HepG2 (cell line): ENCODE measurements at regions not wholly inside any gene's neighbourhood (a gene's known extent, or its start where the extent isn't known, plus 50 kb on each side); places are given as distances from the start of the nearest gene placed in this dataset.

ENCODE experiments used
- ATAC-seq: fragments of 200-7000 bp; cut with Tn5 transposase; 3 replicates; pipeline ENCODE4 v1.9.1; 2020; ENCODE audit warnings: mild to moderate bottlenecking, moderate library complexity
- BruUV-seq: library from RNA; stranded (reverse); fragments of 400-500 nt; replicated peaks from 2 replicates; lab custom pipeline; 2021; lab: Mats Ljungman, UMichigan
- CTCF ChIA-PET: fragments of 300-600 bp; formaldehyde crosslinking; extraction: SDS; loops from one replicate; lab custom pipeline; 2021; ENCODE audit warnings: low total read pairs, inconsistent platforms, low intra/inter-chr PET ratio; lab: Yijun Ruan, JAX
- POLR2A ChIA-PET: fragments of 350-600 bp; sonication (Branson Sonifier 250); formaldehyde crosslinking; loops from one replicate; lab custom pipeline; 2020; ENCODE audit warnings: antibody characterized with exemption, inconsistent platforms; lab: Yijun Ruan, JAX
- DNase-seq: peaks from one replicate; pipeline ENCODE4 v3.0.0-alpha.2; 2015; ENCODE audit warnings: low spot score
- FAIRE-seq: peaks from 3 replicates; lab custom pipeline; 2011; peaks lifted over from hg19 to GRCh38; lab: Jason Lieb, UNC
- H2AFZ ChIP-seq: one replicate; pipeline ENCODE4 v1.6.1; 2011; ENCODE audit warnings: low read length, inconsistent platforms
- H3K27ac ChIP-seq: fragments of 300-600 bp; 3 replicates; pipeline ENCODE4 v1.8.0; 2011; ENCODE audit warnings: mixed run types, mild to moderate bottlenecking, mixed read lengths, low read length, inconsistent platforms; ENCODE audit not compliant: insufficient read depth; ENCODE audit errors: extremely low read length
- H3K27me3 ChIP-seq, 2 experiments: fragments of 200-600 bp in 1 of 2; 2 replicates in 1 of 2; 3 replicates in 1 of 2; pipeline versions ENCODE4 v1.6.0 to v1.8.0; 2011; ENCODE audit warnings: low read length in 2 of 2, mild to moderate bottlenecking in 2 of 2, moderate library complexity in 2 of 2, inconsistent platforms in 1 of 2; ENCODE audit not compliant: insufficient read depth in 2 of 2, control insufficient read depth in 1 of 2
- H3K36me3 ChIP-seq, 2 experiments: fragments of 200-600 bp in 1 of 2; replicated peaks in 1 of 2; 2 replicates in 1 of 2; 3 replicates in 1 of 2; pipeline versions ENCODE4 v1.5.1 to v1.8.0; 2011; ENCODE audit warnings: low read length in 2 of 2, inconsistent platforms in 1 of 2; ENCODE audit not compliant: insufficient read depth in 2 of 2, control insufficient read depth in 1 of 2
- H3K4me1 ChIP-seq: 2 replicates; pipeline ENCODE4 v1.5.1; 2012; ENCODE audit warnings: low read length, inconsistent platforms; ENCODE audit not compliant: insufficient read depth
- H3K4me2 ChIP-seq: 2 replicates; pipeline ENCODE4 v1.6.0; 2011; ENCODE audit warnings: low read depth, low read length, inconsistent platforms
- H3K4me3 ChIP-seq, 3 experiments: fragments of 200-600 bp in 1 of 3; sonication (generic), shearing (Covaris generic) in 1 of 3; replicated peaks in 1 of 3; 2 replicates each; pipeline ENCODE4 v1.5.1; 2011 to 2016; ENCODE audit warnings: low read length in 3 of 3, inconsistent platforms in 2 of 3, low read depth in 2 of 3, mild to moderate bottlenecking in 2 of 3, control low read depth in 1 of 3, mixed read lengths in 1 of 3; ENCODE audit not compliant: insufficient read depth in 1 of 3
- H3K79me2 ChIP-seq: one replicate; pipeline ENCODE4 v1.6.1; 2011; ENCODE audit warnings: low read length, inconsistent platforms; ENCODE audit not compliant: insufficient read depth
- H3K9ac ChIP-seq: 2 replicates; pipeline ENCODE4 v1.6.0; 2011; ENCODE audit warnings: mild to moderate bottlenecking, low read depth, low read length, inconsistent platforms; ENCODE audit not compliant: insufficient read depth
- H3K9me3 ChIP-seq: 2 replicates; pipeline ENCODE4 v1.5.1; 2012; ENCODE audit warnings: mild to moderate bottlenecking, low read length
- H4K20me1 ChIP-seq: 2 replicates; pipeline ENCODE4 v1.6.0; 2011; ENCODE audit warnings: inconsistent platforms, mild to moderate bottlenecking, low read length, moderate library complexity; ENCODE audit not compliant: insufficient read depth
- CBX1 ChIP-seq: IDR thresholded peaks from one replicate; pipeline ENCODE4 v1.6.1; 2016; ENCODE audit warnings: antibody characterized with exemption, low read depth
- KMT2A ChIP-seq: sonication (generic); formaldehyde crosslinking; IDR thresholded peaks from 2 replicates; pipeline ENCODE4 v1.4.0; 2020; ENCODE audit warnings: missing genetic modification reagents
- RNF2 ChIP-seq: fragments of 450-650 bp; conservative IDR thresholded peaks from 2 replicates; pipeline ENCODE4 v1.6.1; 2016; ENCODE audit warnings: low read depth
- SMAD9 ChIP-seq: sonication (generic); formaldehyde crosslinking; IDR thresholded peaks from 2 replicates; pipeline ENCODE4 v1.5.1; 2020; ENCODE audit warnings: mild to moderate bottlenecking, missing genetic modification reagents
- ZNF30 ChIP-seq: sonication (generic); formaldehyde crosslinking; IDR thresholded peaks from 2 replicates; pipeline ENCODE4 v1.5.0; 2020; ENCODE audit warnings: mild to moderate bottlenecking, missing genetic modification reagents
- ZNF615 ChIP-seq: sonication (generic); formaldehyde crosslinking; IDR thresholded peaks from 2 replicates; pipeline ENCODE4 v1.5.0; 2020; ENCODE audit warnings: mild to moderate bottlenecking, missing genetic modification reagents, borderline replicate concordance
- ZNF670 ChIP-seq: sonication (generic); formaldehyde crosslinking; IDR thresholded peaks from 2 replicates; pipeline ENCODE4 v1.8.0; 2022; ENCODE audit warnings: mild to moderate bottlenecking, missing genetic modification reagents, borderline replicate concordance
- ZSCAN9 ChIP-seq: IDR thresholded peaks from 2 replicates; pipeline ENCODE4 v1.6.1; 2016; ENCODE audit warnings: borderline replicate concordance
- WGBS: methylation state at CpG from one replicate; pipeline ENCODE4 v1.1.6; 2017; ENCODE audit warnings: low lambda C conversion rate; 5-methylcytosine and 5-hydroxymethylcytosine counted together
- in situ Hi-C: cut with HindIII; loops from 2 replicates; pipeline ENCODE4 v1.10.0; 2017; ENCODE audit warnings: low pct_unique_long_range_greater_than_20kb; ENCODE audit not compliant: extremely low pct_ligation_motif_present
- intact Hi-C: fragments of 100-400 bp; cut with micrococcal nuclease; formaldehyde crosslinking; loops from one replicate; pipeline ENCODE4 v1.10.0; 2022; ENCODE audit not compliant: unreplicated experiment
- TF ChIP-seq, protein P1 (sequence below): sonication (generic); formaldehyde crosslinking; IDR thresholded peaks from 2 replicates; pipeline ENCODE4 v1.4.0; 2020; ENCODE audit warnings: mild to moderate bottlenecking, missing genetic modification reagents, borderline replicate concordance

DNA sequence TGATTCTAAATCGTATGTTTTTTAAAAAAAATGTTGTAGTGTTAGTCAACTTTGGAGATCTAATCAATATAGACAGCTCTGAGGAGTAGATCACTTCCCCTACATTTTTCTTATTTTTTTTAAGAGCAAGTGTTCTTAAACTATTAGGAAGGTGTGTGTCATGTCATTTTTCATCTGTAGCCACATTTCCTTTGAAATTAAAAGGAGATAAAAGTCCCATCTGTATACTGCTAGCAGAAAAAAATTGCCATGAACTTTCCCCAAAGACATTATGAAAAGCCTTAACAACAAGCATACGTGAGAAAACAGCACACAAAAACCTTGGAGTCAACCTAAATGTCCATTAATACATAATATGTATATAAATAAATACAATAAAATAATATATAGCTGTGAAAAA, 286.6 kb downstream of the ETS1 start:
- ATAC-seq (no peak), DNase-seq (no peak), FAIRE-seq (no peak)
- Histone ChIP-seq H3K4me1 (no peaks in the 10 kb centered on the region), H4K20me1 (no peaks in the 10 kb centered on the region), H3K4me2 (no peak overlapping the region), H2AFZ (no peak overlapping the region), H3K27me3 (no peaks in the 10 kb centered on the region; a peak in 1 of 5 replicates), H3K9ac (no peak overlapping the region), H3K27ac (no peak overlapping the region), H3K4me3 (no peak overlapping the region), H3K36me3 (no peaks in the 10 kb centered on the region), H3K79me2 (no peaks in the 10 kb centered on the region), H3K9me3 (no peaks in the 10 kb centered on the region)
- intact Hi-C loops = no loop called here
- no TSS peak for BruUV-seq
- in situ Hi-C loops = no loop called here
- POLR2A ChIA-PET = no interaction called here
- CTCF ChIA-PET = no interaction called here
- under 1% methylated on average over 2 of the region's 2 CpGs for WGBS
- no peak for TF ChIP-seq ZSCAN9 (CRISPR knock-in tag)

DNA sequence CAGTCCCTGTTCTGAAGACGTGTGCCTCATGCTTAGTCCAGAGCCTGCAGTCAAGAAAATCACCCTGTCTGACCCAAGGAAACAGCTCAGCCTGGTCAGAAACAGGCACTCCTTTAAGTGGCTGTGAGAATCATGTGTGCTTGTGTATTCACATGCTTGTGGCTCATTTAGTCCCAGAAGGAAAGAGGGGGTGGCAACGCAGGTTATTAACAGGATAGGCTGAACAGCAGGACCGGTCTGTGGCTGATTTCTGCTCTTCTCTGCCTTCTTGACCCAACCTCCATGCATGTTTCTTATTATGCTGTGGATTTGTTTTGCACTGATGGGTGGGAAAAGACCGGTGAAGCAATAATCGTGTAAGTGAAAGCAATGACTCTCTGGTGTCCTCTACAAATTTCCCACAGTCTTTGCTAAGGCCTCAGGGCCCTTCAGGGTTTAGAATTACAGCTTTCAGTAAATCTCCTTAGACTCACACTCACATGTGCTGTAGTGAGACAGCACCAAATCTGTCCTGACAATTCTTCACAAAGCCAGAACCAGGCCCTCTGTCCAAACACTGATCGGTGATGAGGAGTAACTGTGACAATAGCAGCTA, 288.1 kb downstream of the ETS1 start:
- Histone ChIP-seq H3K27me3 (no peaks in the 10 kb centered on the region; a peak in 1 of 5 replicates), H3K4me1 (no peaks in the 10 kb centered on the region), H3K4me3 (no peak overlapping the region), H3K4me2 (no peak overlapping the region), H3K9me3 (no peaks in the 10 kb centered on the region), H2AFZ (no peak overlapping the region), H3K79me2 (no peaks in the 10 kb centered on the region), H3K36me3 (no peaks in the 10 kb centered on the region), H3K9ac (no peak overlapping the region), H4K20me1 (no peaks in the 10 kb centered on the region), H3K27ac (no peak overlapping the region)
- CTCF ChIA-PET = no interaction called here
- 11% methylated on average over 5 of the region's 6 CpGs for WGBS
- intact Hi-C loops (no loop called here), in situ Hi-C loops (no loop called here)
- DNase-seq (no peak), ATAC-seq (no peak), FAIRE-seq (no peak)
- TF ChIP-seq CBX1 = no peak
- TF ChIP-seq RNF2 = no peak
- TF ChIP-seq, protein P1, sequence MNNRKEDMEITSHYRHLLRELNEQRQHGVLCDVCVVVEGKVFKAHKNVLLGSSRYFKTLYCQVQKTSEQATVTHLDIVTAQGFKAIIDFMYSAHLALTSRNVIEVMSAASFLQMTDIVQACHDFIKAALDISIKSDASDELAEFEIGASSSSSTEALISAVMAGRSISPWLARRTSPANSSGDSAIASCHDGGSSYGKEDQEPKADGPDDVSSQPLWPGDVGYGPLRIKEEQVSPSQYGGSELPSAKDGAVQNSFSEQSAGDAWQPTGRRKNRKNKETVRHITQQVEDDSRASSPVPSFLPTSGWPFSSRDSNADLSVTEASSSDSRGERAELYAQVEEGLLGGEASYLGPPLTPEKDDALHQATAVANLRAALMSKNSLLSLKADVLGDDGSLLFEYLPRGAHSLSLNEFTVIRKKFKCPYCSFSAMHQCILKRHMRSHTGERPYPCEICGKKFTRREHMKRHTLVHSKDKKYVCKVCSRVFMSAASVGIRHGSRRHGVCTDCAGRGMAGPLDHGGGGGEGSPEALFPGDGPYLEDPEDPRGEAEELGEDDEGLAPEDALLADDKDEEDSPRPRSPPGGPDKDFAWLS (CRISPR knock-in tag) = no peak
- no peak for TF ChIP-seq SMAD9 (CRISPR knock-in tag)
- TF ChIP-seq KMT2A (CRISPR knock-in tag) = no peak
- no peak for TF ChIP-seq ZNF670 (CRISPR knock-in tag)
- TF ChIP-seq ZNF30 (CRISPR knock-in tag) = no peak
- no peak for TF ChIP-seq ZNF615
- POLR2A ChIA-PET = no interaction called here
- no TSS peak for BruUV-seq
